HS-5 (cell line): ENCODE measurements at regions not wholly inside any gene's neighbourhood (a gene's known extent, or its start where the extent isn't known, plus 50 kb on each side); places are given as distances from the start of the nearest gene placed in this dataset.
"Not testable (repeated sequence)": the region's sequence is repeated elsewhere in the genome, so short reads cannot be mapped to it uniquely, and the experiment has no call there.

Experiments
- DNase-seq: peaks from one replicate; pipeline ENCODE4 v3.0.0-alpha.2; 2012; ENCODE audit warnings: low read depth

DNA sequence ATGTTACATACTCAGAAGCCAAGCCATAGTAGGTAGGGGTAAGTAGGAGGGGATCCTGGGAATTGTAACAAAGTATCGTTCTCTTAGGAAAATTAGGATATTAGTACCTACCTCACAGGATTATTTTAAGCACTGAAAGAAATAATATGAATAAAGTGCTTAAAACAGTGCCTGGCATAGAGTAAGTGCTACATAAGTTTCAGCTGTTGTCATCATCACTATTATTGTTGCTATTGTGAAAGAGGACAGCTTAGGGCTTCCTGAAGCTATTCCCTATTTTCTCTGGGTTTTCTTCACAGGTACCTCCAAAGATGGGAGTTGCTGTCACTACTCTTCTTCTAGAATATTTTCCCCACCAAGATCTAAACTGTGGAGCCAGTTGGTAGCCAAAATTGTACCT lies 443.7 kb upstream of the FGF16 start:
- no peak for DNase-seq

DNA sequence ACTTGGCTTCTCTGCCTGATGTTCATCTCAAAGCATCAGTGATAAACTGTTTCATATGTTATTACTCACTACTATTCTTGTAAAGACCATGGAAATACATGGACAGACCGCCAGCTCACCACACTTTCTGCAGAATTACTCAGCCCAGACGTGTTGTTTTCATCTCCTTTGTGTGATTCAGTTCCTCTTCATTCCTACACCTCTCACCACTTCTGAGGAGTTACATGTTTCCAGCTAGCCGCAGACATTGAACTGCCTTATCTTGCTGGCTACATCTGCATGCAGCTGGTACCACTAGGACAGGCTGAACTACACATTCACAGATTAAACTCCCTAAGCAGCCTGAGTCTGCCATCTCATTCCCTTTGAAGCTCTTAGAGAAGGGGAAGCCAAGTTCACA lies 443.2 kb upstream of the FGF16 start:
- DNase-seq: no peak

DNA sequence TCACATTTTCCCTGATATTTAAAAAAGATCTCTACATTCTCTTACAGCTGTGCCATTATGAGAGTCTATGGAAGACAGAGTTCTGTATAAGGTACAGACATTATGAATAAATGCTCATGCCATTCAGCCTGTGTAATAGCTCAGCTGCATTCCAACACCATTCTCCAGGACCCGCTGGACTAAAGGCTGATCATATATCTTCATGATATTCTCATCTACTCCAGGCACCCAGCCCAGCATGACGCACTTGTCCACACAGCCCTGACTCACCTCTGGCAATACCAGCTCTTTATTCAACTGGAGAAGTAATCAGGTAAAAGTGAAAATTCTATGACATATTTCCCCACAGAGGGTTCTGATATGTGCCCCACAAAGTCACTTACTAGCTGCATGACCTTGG lies 437.5 kb upstream of the FGF16 start:
- no peak for DNase-seq

DNA sequence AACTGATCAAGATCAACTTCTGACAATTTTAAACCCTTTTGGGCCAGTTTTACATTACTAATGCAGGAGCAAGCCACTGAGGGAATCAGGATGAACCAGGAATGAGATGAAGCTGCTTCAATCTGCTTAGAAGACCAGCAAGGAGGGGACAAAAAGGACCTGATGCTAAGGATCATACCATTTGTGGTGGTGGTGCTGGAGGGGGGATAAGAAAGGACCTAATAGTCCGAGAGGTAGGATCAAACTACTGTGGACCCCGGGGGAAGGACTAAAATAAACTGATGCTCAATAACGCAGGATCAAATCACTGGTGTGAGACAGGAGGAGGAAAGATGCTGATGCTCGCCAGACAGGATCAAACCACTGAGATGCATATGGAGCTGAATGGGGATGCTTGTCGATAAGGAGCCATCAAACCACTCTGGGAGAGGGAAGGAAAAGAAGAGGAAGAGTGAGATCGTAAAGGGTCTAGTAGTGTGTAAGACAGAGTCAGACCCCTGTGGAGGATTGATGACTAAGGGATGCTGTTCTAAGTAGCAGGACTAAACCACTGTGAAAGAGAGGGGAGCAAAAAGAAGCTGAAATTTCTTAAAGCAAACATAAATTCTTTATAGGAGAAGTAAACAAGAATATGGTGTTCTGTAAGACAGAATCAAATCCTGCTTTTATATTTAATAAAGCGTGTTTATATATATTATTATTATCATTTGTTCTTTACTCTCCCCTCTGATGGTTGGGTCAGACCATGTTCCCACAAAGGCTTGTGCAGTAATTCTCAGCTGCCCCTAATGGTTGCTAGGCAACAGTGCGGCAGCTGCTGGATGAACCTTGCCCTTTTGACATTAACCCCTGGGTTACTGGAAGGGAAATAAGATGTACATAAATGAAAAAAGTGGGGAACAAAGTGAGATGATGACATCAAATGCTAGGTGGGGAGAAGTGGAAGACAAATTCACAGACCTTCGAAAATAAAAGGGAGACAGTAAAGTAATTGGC lies 432.5 kb upstream of the FGF16 start:
- no peak for DNase-seq

DNA sequence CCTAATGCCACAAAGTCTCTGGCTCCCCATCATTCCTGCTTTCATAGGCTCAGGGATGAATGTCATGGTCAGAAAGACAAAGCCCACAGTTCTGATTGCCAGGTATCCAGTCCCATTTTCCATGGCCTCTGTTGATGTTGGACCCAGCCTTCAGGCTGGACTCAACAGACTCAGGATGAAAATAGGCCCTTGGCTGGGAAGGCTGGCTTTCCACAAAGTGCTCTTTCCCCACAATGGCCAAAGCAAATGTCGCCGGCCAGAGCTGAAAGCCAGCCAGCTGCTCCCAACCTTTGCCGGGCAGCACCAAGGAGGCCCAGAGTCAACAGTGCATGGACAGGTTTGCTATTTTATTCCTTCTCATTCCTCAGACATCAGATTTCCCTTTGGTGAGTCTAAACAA lies 430.1 kb upstream of the FGF16 start:
- DNase-seq: no peak

DNA sequence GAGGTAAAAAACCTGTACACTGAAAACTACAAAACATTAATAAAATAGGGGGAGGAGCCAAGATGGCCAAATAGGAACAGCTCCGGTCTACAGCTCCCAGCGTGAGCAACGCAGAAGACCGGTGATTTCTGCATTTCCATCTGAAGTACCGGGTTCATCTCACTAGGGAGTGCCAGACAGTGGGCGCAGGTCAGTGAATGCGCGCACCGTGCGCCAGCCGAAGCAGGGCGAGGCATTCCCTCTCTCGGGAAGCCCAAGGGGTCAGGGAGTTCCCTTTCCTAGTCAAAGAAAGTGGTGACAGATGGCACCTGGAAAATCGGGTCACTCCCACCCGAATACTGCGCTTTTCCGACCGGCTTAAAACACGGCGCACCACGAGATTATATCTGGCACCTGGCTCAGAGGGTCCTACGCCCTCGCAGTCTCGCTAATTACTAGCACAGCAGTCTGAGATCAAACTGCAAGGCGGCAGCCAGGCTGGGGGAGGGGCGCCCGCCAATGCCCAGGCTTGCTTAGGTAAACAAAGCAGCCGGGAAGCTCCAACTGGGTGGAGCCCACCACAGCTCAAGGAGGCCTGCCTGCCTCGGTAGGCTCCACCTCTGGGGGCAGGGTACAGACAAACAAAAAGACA lies 400.9 kb upstream of the FGF16 start:
- DNase-seq: not testable (repeated sequence)

DNA sequence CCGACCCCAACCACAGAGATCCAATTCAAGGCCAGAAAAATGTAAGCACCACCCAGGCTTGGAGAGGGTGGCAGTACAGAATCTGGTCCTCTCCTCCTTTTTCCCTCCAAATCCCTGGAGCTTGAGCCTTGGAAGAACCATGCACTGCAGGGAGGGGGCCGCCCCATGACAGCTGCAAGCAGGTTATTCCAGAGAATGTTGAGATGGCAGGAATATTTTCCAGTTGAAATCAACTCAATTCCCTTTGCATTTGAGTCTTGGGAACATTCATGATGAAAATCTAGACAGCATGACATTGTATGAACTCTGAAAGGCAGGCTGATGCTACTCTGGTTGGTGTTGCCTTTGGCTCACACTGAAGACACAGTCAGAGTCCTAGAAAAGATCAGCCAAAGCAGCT lies 386.6 kb upstream of the FGF16 start:
- no peak for DNase-seq

DNA sequence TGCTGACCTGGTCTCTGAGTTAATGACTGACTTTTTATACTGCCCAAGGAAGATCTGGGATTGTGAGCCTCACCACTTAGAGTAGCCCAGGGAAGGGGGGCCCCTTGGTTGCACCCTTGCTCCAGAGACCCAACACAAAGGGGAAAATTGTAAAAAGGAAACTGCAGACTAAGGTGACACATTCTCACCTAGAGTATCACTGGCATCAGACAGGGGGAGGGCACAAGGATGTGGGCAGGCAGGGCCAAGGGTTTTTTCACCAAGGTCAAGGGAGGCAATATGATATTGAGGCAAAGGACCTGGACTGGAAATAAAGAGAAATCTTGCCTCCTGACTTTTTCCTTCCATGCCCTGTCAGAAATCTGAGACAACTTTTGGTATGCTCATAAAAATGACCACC lies 386.2 kb upstream of the FGF16 start:
- no peak for DNase-seq

DNA sequence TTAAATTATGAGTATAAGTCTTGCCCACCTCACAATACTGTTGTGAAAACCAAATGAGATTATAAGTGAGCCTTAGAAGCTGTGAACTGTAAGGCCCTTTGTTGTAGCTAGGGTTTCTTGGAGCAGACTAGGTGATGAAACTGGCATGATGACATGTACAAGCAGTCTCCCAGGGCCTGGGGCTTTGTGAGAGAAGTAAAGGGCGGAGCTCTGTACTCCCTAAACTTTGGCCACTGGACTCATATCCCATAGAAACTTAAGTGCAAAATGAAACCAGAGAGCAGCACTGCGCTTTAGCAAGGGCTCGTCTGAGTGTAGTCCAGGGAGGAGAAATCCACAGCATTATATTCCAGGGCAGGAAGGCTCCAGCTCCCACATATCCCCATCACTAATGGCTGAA lies 385.6 kb upstream of the FGF16 start:
- DNase-seq: no peak

DNA sequence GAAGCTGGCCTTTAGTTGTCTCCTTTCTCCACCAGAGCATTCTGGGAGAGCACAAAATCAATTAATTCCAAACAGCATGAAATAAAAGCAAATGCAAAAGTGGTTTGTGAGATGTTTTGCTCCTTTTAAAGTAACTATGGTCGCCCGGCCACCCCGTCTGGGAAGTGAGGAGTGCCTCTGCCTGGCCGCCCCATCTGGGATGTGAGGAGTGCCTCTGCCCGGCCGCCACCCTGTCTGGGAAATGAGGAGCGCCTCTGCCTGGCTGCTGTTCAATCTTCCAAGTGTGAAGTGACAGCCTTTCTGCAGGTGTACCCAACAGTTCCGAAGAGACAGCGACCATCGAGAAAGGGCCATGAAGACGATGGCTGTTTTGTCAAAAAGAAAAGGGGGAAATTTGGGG lies 381.3 kb upstream of the FGF16 start:
- no peak for DNase-seq

DNA sequence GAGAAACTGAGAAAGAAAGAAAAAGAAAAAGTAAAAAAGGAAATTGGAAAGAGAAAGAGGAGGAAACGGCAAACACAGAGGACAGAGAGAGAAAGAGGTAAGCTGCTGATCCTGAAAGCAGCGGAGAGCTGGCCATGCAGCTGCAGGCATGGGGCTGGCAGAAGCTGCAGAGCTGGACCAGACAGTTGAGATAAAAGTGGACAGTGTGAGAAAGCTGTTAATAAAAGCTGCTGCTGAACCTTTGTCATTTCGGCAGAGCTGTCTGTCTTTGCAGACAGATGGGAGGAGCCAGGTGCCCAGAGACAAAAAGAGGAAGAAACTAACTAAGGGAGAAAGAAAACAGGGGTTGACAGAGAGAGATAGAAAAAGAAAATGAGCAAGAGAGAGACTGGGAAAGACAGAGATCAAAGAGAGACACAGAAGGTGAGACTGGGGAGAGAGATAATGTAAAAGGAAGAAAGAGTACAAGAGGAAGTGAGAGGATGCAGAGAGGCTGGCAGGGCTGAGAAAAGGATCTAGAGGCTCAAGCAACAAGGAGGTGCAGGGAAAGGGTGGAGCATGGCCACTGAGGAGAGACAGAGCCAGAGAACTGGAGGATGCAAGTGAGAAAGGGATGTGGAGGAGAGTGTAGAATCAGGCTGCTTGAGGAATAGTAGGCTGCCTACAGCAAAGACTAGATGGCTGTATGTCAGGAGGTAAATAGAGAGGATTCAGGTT lies 376.8 kb upstream of the FGF16 start:
- no peak for DNase-seq

DNA sequence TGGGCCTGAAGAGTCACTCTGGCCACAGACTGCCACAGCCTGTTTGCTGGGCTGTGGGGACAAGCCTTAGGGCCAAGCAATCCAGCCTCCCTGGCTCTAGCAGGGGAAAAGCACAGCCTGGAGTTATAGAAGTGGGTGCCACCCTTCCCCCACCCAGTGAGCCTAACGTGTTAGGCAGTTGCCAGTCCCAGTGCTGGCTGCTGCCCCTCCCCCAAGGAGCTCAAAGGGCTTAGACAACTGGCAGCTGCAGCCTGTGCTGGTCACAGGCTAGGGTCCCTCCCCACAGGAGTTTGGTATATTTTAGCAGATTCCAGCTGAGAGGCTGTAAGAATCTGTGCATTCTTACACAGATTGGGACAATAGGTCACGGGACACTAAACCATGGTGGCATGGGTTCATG lies 370.3 kb upstream of the FGF16 start:
- no peak for DNase-seq

DNA sequence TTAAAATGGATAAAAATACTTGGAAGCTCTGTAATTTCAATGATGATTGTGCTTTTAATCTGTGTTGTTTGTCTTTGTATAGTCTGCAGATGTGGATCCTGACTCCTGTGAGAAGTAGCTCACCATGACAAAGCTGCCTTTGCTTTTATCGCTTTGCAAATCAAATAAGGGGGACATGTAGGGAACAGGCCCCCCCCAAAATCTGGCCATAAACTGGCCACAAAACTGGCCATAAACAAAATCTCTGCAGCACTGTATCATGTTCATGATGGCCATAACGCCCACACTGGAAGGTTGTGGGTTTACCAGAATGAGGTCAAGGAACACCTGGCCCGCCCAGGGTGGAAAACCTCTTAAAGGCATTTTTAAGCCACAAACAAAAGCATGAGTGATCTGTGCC lies 366.0 kb upstream of the FGF16 start:
- DNase-seq: not testable (repeated sequence)

DNA sequence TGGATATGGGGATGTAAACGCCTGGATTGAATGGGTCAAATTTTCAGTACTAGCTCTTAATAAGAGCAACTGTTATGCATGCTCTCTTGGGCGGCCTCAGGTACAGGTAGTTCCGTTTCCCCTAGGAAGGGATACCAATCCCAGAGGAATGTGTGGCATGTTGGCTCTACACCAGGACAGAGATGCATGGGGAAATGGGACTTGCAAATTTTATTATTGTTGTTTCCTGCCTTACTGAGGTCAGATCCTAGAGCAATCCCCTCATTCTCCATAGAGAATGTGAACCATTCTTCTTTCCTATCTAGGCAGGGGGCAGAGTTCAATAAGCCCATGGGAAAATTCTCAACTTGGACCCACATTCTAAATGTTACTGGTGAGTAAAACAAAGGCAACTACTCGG lies 361.8 kb upstream of the FGF16 start:
- DNase-seq: no peak

DNA sequence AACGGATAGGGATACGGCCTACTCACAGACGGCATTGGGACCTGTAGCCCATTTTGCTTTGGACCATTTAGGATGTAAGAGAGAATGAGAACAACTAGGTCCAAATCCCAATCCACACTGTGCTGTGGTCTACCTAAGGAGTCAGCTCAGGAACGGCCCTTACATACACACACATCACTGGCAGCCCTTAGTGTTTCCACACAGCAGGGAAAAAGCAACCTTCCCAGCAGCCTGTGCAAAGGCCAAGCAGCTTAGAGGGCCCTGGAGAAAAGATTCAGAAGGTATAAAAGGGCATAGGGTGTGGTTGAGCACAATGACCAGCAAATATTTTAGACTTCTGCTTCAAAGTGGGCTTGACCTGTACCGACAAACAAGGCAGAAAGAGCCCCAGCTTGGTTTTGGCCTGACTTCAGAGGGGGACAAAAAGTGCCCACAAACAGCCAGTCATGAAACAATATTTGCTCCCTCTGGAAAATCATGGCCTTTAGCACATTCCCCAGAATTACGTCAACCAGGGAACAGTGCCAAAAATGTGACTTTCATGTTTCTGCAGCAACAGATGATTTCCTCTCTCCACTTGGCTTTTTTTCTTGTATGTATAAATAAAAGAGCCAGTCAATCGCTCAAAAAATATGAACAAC lies 359.5 kb upstream of the FGF16 start:
- DNase-seq: no peak

DNA sequence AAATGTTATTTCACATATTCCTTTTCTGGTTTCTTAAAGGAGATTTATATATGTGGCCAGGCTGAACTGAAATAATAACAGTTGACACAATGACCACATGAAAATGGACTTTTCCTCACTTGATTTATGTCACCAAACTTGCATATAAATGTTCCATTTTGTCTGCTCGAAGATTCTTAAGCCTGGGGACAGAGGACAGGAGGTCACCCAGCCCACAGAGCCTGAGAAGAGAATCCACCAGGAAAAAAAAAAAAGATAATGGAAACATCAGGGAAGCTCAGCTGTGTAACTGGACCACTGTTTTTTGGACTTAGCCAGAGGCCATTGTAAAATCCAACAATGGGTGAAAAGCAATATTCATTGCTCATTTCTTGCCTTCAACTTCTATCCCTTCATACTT lies 359.0 kb upstream of the FGF16 start:
- DNase-seq: no peak

DNA sequence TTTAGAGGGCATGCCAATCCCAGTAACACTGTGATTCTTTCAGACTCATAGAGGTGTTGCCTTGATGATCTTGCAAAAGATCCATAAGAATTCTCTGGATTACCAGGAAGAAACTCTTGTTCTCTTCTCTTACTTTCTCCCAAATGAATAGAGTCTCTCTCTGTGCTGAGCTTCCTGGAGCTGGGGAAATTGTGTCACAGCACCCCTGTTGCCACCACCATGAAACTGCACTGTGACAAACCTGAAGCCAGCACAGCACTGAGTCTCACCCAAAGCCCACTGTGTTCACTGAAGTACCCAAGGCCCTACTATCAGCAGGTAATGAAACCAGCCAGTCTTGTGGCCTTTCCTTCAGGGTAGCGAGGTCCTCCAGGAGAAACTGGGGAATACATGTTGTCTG lies 332.7 kb upstream of the FGF16 start:
- no peak for DNase-seq

DNA sequence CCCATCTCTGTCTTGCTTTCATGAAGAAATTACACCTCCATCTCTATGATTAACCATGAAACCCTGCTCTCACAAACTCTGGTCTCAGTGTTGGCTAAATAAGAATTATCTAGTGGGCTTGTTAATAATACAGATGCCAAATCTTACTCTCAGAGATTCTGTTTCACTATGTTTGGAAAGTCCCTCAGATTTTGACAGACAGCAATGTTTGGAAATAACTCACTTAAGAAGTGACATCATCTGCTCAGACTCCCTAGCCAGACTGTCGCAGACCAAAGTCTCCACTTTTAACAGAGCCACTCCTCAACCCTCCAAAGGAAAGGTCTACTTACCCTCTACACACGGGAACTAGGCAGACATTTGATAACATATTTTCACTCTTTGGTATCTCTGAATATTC lies 328.5 kb upstream of the FGF16 start:
- DNase-seq: no peak

DNA sequence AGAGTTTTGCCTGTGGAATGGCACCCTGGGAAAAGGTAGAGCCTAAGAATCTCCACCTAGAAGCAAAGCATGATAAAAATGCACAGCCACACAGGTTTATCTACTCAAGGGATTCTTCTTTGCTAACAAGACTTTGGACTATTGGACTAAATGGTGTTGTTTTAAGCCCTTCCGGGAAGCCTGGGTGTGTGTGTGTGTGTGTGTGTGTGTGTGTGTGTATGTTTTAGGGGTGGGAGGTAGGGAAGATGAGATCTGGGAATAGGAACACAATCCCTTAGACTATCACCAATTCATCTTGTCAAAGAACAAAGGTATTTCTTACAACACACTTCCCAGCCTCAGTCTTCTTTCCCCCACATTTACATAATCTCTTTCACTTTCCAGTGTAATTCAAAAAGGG lies 327.5 kb upstream of the FGF16 start:
- no peak for DNase-seq

DNA sequence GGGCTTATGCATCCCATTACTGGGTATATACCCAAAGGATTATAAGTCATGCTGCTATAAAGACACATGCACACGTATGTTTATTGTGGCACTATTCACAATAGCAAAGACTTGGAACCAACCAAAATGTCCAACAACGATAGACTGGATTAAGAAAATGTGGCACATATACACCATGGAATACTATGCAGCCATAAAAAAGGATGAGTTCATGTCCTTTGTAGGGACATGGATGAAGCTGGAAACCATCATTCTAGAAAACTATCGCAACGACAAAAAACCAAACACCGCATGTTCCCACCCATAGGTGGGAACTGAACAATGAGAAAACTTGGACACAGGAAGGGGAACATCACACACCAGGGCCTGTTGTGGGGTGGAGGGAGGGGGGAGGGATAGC lies 323.3 kb upstream of the FGF16 start:
- not testable (repeated sequence) for DNase-seq

DNA sequence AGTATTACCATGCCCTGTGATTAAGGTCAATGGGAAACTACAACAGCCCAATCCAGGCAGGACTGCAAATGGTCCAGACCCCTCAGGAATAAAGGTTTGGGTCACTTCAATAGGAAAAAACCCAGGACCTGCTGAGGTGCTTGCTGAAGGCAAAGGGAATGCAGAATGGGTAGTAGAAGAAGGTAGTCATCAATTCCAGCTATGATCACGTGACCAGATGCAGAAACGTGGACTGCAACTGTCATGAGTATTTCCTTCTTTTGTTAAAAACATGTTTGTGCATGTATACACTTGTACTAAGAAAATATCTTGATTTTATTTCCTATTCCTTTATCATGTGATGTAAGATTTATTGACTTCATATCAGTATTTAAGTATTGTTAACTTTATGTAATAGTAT lies 319.6 kb upstream of the FGF16 start:
- DNase-seq: not testable (repeated sequence)

DNA sequence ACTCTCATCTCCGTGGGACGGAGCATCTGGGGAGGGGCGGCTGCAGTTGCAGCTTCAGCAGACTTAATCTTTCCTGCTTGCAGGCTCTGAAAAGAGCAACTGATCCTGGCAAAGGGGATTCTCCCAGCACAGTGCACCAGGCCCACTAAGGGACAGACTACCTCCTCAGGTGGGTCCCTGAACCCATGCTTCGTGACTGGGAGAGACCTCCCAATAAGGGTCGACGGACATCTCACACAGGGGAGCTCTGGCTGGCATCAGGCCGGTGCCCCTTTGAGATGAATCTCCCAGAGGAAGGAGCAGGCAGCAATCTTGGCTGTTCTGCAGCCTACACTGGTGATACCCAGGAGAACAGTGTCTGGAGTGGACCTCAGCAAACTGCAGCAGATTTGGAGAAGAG lies 303.3 kb upstream of the FGF16 start:
- no peak for DNase-seq
